ENCODE measurements at regions not wholly inside any gene's neighbourhood (a gene's known extent, or its start where the extent isn't known, plus 50 kb on each side); places are given as distances from the start of the nearest gene placed in this dataset.

DNA sequence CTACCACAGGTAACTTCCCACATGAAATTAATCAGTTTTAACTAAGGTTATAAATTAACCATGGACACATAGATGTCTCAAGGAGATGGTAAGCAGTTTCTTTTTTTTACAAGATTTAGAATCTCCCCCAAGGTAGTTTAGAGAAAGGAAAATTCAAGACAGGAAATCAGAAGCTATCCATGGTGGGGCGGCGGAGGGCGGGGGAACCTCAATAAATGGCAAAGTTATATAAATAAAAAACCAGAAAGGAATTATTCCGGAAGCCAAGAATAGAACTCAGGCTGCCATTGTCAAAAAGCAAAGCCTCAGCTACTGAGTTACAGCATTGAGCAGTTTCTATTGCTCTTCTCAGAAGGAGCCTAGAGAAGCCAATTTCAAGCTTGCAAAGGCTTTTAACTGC, 172.1 kb upstream of the SMAD3 start:
- Histone ChIP-seq H3K9me3 (ENCODE audit: low read depth) (no peaks in the 10 kb centered on the region), H3K4me1 (ENCODE audit: low read depth) (no peaks in the 10 kb centered on the region), H3K4me3 (no peak overlapping the region), H3K27ac (no peak overlapping the region), H3K27me3 (no peaks in the 10 kb centered on the region), H3K36me3 (no peaks in the 10 kb centered on the region)
- no peak for DNase-seq (ENCODE audit: low read depth in 1 of 2, low spot score in 1 of 2)
- TF ChIP-seq, protein P1, sequence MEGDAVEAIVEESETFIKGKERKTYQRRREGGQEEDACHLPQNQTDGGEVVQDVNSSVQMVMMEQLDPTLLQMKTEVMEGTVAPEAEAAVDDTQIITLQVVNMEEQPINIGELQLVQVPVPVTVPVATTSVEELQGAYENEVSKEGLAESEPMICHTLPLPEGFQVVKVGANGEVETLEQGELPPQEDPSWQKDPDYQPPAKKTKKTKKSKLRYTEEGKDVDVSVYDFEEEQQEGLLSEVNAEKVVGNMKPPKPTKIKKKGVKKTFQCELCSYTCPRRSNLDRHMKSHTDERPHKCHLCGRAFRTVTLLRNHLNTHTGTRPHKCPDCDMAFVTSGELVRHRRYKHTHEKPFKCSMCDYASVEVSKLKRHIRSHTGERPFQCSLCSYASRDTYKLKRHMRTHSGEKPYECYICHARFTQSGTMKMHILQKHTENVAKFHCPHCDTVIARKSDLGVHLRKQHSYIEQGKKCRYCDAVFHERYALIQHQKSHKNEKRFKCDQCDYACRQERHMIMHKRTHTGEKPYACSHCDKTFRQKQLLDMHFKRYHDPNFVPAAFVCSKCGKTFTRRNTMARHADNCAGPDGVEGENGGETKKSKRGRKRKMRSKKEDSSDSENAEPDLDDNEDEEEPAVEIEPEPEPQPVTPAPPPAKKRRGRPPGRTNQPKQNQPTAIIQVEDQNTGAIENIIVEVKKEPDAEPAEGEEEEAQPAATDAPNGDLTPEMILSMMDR (IDR thresholded peaks at IDR 0.05; ENCODE audit: low read depth, low read length) = no peak

DNA sequence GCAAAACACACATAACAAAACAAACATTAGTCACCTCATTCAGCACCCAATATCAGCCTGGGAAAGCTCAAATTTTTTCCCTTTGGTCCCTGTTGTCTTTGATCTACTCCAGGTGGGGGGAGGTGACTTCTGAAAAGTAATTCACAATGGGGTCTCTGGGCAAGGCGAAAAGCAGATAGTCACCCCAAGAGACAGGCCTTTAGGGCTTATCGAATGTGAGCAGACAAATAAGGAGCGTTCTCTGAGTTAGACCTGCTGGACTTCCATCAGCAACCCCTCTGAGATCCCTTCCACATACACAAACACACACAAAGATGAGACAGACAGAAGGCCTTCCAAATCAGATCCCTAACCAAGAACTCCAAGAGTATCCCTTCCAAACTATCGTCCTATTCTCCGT, 171.0 kb upstream of the SMAD3 start:
- no peak for DNase-seq (ENCODE audit: low read depth in 1 of 2, low spot score in 1 of 2)
- H3K36me3 ChIP-seq = no peaks in the 10 kb centered on the region
- no peak overlapping the region for H3K27ac ChIP-seq
- H3K4me1 ChIP-seq (ENCODE audit: low read depth) = no peaks in the 10 kb centered on the region
- H3K27me3 ChIP-seq = no peaks in the 10 kb centered on the region
- no peak overlapping the region for H3K4me3 ChIP-seq
- TF ChIP-seq, protein P1 (IDR thresholded peaks at IDR 0.05; ENCODE audit: low read depth, low read length) = no peak
- no peaks in the 10 kb centered on the region for H3K9me3 ChIP-seq (ENCODE audit: low read depth)

DNA sequence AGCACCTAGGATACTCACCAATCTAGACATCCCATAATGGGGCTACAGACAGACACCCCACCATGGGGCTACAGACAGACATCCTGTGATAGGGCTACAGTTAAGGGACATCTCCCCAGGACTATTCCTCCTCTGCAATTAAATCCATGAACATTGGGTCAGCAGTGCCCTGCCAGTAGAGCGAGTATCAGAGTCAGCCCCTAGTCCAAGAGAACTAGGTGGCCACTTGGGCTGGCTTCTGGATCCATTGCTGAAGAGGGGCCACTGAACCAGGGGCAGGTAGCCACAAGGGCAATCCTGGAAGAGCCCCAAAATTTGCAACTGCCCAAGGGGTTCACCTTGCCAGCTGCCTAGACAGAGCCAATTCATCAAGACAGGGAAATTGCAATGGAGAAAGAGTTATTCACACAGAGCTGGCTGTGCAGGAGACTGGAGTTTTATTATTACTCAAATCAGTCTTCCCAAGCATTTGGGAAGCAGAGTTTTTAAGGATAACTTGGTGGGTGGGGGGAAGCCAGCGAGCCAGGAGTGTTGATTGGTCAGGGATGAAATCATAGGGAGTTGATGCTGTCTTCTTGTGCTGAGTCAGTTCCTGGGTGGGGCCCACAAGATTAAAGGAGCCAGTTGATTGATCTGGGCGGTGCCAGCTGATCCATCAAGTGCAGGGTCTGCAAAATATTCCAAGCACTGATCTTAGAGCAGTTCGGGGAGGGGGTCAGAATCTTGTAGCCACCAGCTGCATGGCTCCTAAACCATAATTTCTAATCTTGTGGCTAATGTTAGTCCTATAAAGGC, 170.2 kb upstream of the SMAD3 start:
- no peaks in the 10 kb centered on the region for H3K4me1 ChIP-seq (ENCODE audit: low read depth)
- no peaks in the 10 kb centered on the region for H3K27me3 ChIP-seq
- no peak for DNase-seq (ENCODE audit: low read depth in 1 of 2, low spot score in 1 of 2)
- no peak overlapping the region for H3K27ac ChIP-seq
- H3K36me3 ChIP-seq = no peaks in the 10 kb centered on the region
- TF ChIP-seq, protein P1 (IDR thresholded peaks at IDR 0.05; ENCODE audit: low read depth, low read length) = no peak
- no peak overlapping the region for H3K4me3 ChIP-seq
- no peaks in the 10 kb centered on the region for H3K9me3 ChIP-seq (ENCODE audit: low read depth)

DNA sequence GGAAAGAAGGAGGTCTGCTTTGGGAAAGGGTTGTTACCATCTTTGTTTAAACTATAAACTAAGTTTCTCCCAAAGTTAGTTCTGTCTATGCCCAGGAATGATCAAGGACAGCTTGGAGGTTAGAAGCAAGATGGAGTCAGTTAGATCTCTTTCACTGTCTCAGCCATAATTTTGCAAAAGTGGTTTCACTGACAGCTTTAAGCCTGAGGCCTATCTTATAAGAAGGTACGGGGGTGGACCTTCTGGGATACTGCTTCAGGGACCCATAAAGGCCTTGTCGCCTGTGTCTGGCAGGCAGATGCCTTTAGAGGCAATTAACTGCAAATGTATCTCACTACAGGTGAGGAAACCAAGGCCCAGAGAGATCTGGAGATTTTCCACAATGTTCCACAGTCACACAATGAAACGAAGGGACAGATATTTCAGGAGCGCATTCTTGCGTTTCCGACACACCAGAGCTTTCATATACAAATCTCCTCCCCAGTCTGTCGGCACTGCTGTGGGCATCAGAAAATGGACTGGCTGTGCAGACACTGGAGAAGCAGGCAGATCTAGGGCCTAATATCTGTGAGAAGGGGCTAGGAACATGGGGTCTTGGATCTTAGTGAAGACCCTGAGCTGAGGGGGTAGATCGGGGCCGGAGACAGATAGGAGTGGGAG, 169.5 kb upstream of the SMAD3 start:
- Histone ChIP-seq H3K4me3 (no peak overlapping the region), H3K36me3 (no peaks in the 10 kb centered on the region), H3K4me1 (ENCODE audit: low read depth) (no peaks in the 10 kb centered on the region), H3K27me3 (no peaks in the 10 kb centered on the region), H3K9me3 (ENCODE audit: low read depth) (no peaks in the 10 kb centered on the region), H3K27ac (no peak overlapping the region)
- TF ChIP-seq, protein P1 (IDR thresholded peaks at IDR 0.05; ENCODE audit: low read depth, low read length) = no peak
- no peak for DNase-seq (ENCODE audit: low read depth in 1 of 2, low spot score in 1 of 2)

DNA sequence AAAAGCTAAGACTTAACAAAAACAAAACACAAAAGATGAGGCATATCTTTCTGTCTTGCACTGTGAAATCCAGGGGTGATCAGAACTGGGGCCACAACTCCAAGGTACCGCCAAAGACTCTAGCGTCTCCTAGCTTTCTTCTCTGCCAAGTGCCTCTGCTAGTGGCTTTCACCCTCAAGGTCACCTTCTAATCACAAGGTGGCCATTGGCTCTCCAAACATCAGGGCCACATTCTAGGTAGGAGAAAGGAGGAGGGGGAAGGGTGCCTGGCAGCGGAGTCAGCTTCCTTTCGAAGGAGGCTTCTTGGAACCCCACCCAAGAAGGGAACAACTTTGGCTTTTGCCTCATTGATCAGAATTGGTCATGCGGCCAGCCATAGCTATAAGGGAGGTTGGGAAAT, 168.8 kb upstream of the SMAD3 start:
- Histone ChIP-seq H3K9me3 (ENCODE audit: low read depth) (no peaks in the 10 kb centered on the region), H3K27ac (no peak overlapping the region), H3K27me3 (no peaks in the 10 kb centered on the region), H3K36me3 (no peaks in the 10 kb centered on the region), H3K4me3 (no peak overlapping the region), H3K4me1 (ENCODE audit: low read depth) (no peaks in the 10 kb centered on the region)
- TF ChIP-seq, protein P1 (IDR thresholded peaks at IDR 0.05; ENCODE audit: low read depth, low read length) = no peak
- DNase-seq (ENCODE audit: low read depth in 1 of 2, low spot score in 1 of 2) = no peak
